Tibial artery (tissue), 4 donors: ENCODE measurements at regions not wholly inside any gene's neighbourhood (a gene's known extent, or its start where the extent isn't known, plus 50 kb on each side); places are given as distances from the start of the nearest gene placed in this dataset.

Experiments used
- DNase-seq, 2 donors: peaks; one replicate each; pipeline ENCODE4 v3.0.0-alpha.2; 2019
- H3K27ac ChIP-seq, 2 donors: fragments of 200-600 bp; sonication (generic) in 1 of 2; 1 replicate in 1 of 2; 2 replicates in 1 of 2; pipeline ENCODE4 v1.5.1; 2018 to 2019; ENCODE audit warnings: mild to moderate bottlenecking in 1 of 2
- H3K27me3 ChIP-seq, 2 donors: fragments of 200-600 bp; sonication (generic) in 1 of 2; one replicate each; pipeline versions ENCODE4 v1.5.1 to v1.6.0; 2016 to 2019
- H3K36me3 ChIP-seq, 3 donors: fragments of 200-600 bp; sonication (generic) in 2 of 3; one replicate each; pipeline ENCODE4 v1.5.1; 2016 to 2019; ENCODE audit warnings: mild to moderate bottlenecking in 2 of 3
- H3K4me1 ChIP-seq, 4 donors: fragments of 200-600 bp; sonication (generic) in 2 of 4; 1 replicate in 3 of 4; 2 replicates in 1 of 4; pipeline ENCODE4 v1.5.1; 2016 to 2019
- H3K4me3 ChIP-seq, 2 donors: fragments of 200-600 bp; sonication (generic) in 1 of 2; 1 replicate in 1 of 2; 2 replicates in 1 of 2; pipeline ENCODE4 v1.5.1; 2018 to 2019; ENCODE audit warnings: mild to moderate bottlenecking in 2 of 2
- H3K9me3 ChIP-seq, 3 donors: fragments of 200-600 bp; sonication (generic) in 1 of 3; one replicate each; pipeline ENCODE4 v1.5.1; 2016 to 2019
- CTCF ChIP-seq, 2 experiments: fragments of 200-600 bp in 1 of 2; fragments of 450-650 bp in 1 of 2; IDR thresholded peaks; one replicate each; pipeline ENCODE4 v1.5.1; 2017 to 2019; ENCODE audit warnings: antibody characterized with exemption in 2 of 2, mild to moderate bottlenecking in 1 of 2, moderate library complexity in 1 of 2
- intact Hi-C: fragments of 100-400 bp; cut with DNase I; formaldehyde crosslinking; loops from one replicate; pipeline ENCODE4 v1.15.0; 2023; ENCODE audit warnings: low total_unique reads

- H3K4me3 ChIP-seq: no peak overlapping the region
- no peaks in the 10 kb centered on the region for H3K4me1 ChIP-seq
- TF ChIP-seq CTCF (IDR thresholded peaks at IDR 0.05): no peak
- DNase-seq: no peak
- H3K27me3 ChIP-seq: no peaks in the 10 kb centered on the region
- intact Hi-C loops: no loop called here
- no peaks in the 10 kb centered on the region for H3K36me3 ChIP-seq
- no peaks in the 10 kb centered on the region for H3K9me3 ChIP-seq
- H3K27ac ChIP-seq: no peak overlapping the region
Measured at GRCh38 chr6:137801352-137802114, 65.5 kb upstream of the TNFAIP3 start.

- no peak for TF ChIP-seq CTCF (IDR thresholded peaks at IDR 0.05)
- no peak overlapping the region for H3K4me3 ChIP-seq
- no peak overlapping the region for H3K27ac ChIP-seq
- no peaks in the 10 kb centered on the region for H3K4me1 ChIP-seq
- H3K36me3 ChIP-seq: no peaks in the 10 kb centered on the region
- intact Hi-C loops: no loop called here
- no peak for DNase-seq
- H3K9me3 ChIP-seq: no peaks in the 10 kb centered on the region
- H3K27me3 ChIP-seq: no peaks in the 10 kb centered on the region
Measured at GRCh38 chr6:137802408-137803182, 64.5 kb upstream of the TNFAIP3 start.

GRCh38 chr6:137804637-137805036, 62.4 kb upstream of the TNFAIP3 start:
- no peak for DNase-seq
- H3K27ac ChIP-seq: no peak overlapping the region
- H3K4me1 ChIP-seq: no peaks in the 10 kb centered on the region
- H3K36me3 ChIP-seq: no peaks in the 10 kb centered on the region
- TF ChIP-seq CTCF (IDR thresholded peaks at IDR 0.05): no peak
- no peaks in the 10 kb centered on the region for H3K9me3 ChIP-seq
- no peaks in the 10 kb centered on the region for H3K27me3 ChIP-seq
- intact Hi-C loops: no loop called here
- H3K4me3 ChIP-seq: no peak overlapping the region

- no peak for DNase-seq
- intact Hi-C loops: no loop called here
- TF ChIP-seq CTCF (IDR thresholded peaks at IDR 0.05): no peak
- Histone ChIP-seq H3K4me1 (no peaks in the 10 kb centered on the region), H3K4me3 (no peak overlapping the region), H3K27ac (no peak overlapping the region), H3K36me3 (no peaks in the 10 kb centered on the region), H3K9me3 (no peaks in the 10 kb centered on the region), H3K27me3 (no peaks in the 10 kb centered on the region)
Measured at GRCh38 chr6:137805622-137806021, 61.4 kb upstream of the TNFAIP3 start.

- intact Hi-C loops: no loop called here
- no peak for TF ChIP-seq CTCF (IDR thresholded peaks at IDR 0.05)
- peaks cover 0 to 10% (median 2%) of the 10 kb centered on the region in 4 donors for H3K4me1 ChIP-seq
- H3K9me3 ChIP-seq: no peaks in the 10 kb centered on the region
- no peak for DNase-seq
- no peaks in the 10 kb centered on the region for H3K36me3 ChIP-seq
- no peaks in the 10 kb centered on the region for H3K27me3 ChIP-seq
- no peak overlapping the region for H3K4me3 ChIP-seq
- no peak overlapping the region for H3K27ac ChIP-seq
Measured at GRCh38 chr6:137806914-137807682, 60.0 kb upstream of the TNFAIP3 start.
